Suprapubic skin (tissue), 4 donors: ENCODE measurements at regions not wholly inside any gene's neighbourhood (a gene's known extent, or its start where the extent isn't known, plus 50 kb on each side); places are given as distances from the start of the nearest gene placed in this dataset.
"Not testable (repeated sequence)": the region's sequence is repeated elsewhere in the genome, so short reads cannot be mapped to it uniquely, and the experiment has no call there.

Source experiments
- DNase-seq, 2 donors: peaks; one replicate each; pipeline ENCODE4 v3.0.0-alpha.2; 2019; ENCODE audit warnings: low spot score in 2 of 2
- H3K27ac ChIP-seq: fragments of 200-600 bp; sonication (generic); one replicate; pipeline ENCODE4 v1.5.1; 2019
- H3K27me3 ChIP-seq: fragments of 200-600 bp; sonication (generic); one replicate; pipeline ENCODE4 v1.5.1; 2019
- H3K36me3 ChIP-seq: fragments of 200-600 bp; sonication (generic); one replicate; pipeline ENCODE4 v1.5.1; 2019
- H3K4me1 ChIP-seq: fragments of 200-600 bp; sonication (generic); one replicate; pipeline ENCODE4 v1.5.1; 2019
- H3K4me3 ChIP-seq: fragments of 200-600 bp; sonication (generic); one replicate; pipeline ENCODE4 v1.5.1; 2019; ENCODE audit warnings: mild to moderate bottlenecking
- H3K9me3 ChIP-seq: fragments of 200-600 bp; sonication (generic); one replicate; pipeline ENCODE4 v1.5.1; 2019
- CTCF ChIP-seq, 2 donors: fragments of 200-600 bp in 1 of 2; fragments of 450-650 bp in 1 of 2; sonication (generic) in 1 of 2; IDR thresholded peaks; one replicate each; pipeline ENCODE4 v1.5.1; 2016 to 2019; ENCODE audit warnings: antibody characterized with exemption in 2 of 2, mild to moderate bottlenecking in 1 of 2, moderate library complexity in 1 of 2
- EP300 ChIP-seq: sonication (generic); formaldehyde crosslinking; IDR thresholded peaks from one replicate; pipeline ENCODE4 v1.6.1; 2017; ENCODE audit warnings: antibody characterized with exemption
- POLR2A ChIP-seq, 2 donors: fragments of 450-650 bp; IDR thresholded peaks; one replicate each; pipeline ENCODE4 v1.6.1; 2017; ENCODE audit warnings: antibody characterized with exemption in 2 of 2, mild to moderate bottlenecking in 2 of 2, moderate library complexity in 2 of 2
- POLR2AphosphoS5 ChIP-seq, 3 donors: sonication (generic); formaldehyde crosslinking; IDR thresholded peaks; one replicate each; pipeline ENCODE4 v1.6.1; 2017; ENCODE audit warnings: antibody characterized with exemption in 3 of 3
- WGBS: methylation state at CpG from one replicate; pipeline ENCODE4 v1.1.5; 2018; 5-methylcytosine and 5-hydroxymethylcytosine counted together

DNA sequence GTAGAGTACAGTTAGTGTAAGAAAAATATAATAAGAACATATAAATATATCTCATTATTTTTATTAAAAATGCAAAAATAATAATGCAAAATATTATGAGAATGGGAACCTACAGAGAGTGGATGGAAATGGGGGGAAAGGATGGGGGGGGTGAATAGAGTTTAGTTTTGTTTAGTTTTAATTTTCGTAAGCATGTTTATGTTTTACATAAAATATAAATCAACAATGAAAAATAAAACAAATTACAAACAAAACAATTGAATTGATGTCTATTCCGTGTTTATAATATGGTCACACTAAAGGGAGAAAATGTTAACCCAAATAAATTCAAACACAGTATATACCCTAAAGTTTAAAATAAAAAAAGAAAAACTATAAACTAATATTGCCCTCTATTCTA lies 1717.4 kb upstream of the SPRY2 start:
- Histone ChIP-seq H3K4me1 (no peaks in the 10 kb centered on the region), H3K27ac (no peak overlapping the region), H3K4me3 (no peak overlapping the region), H3K27me3 (no peaks in the 10 kb centered on the region), H3K9me3 (peaks cover 4% of the 10 kb centered on the region), H3K36me3 (no peaks in the 10 kb centered on the region)
- 89% methylated on average over 2 of the region's 2 CpGs for WGBS
- TF ChIP-seq POLR2A (IDR thresholded peaks at IDR 0.05) (no peak), EP300 (no peak), POLR2AphosphoS5 (IDR thresholded peaks at IDR 0.05) (no peak), CTCF (IDR thresholded peaks at IDR 0.05) (no peak)
- no peak for DNase-seq

DNA sequence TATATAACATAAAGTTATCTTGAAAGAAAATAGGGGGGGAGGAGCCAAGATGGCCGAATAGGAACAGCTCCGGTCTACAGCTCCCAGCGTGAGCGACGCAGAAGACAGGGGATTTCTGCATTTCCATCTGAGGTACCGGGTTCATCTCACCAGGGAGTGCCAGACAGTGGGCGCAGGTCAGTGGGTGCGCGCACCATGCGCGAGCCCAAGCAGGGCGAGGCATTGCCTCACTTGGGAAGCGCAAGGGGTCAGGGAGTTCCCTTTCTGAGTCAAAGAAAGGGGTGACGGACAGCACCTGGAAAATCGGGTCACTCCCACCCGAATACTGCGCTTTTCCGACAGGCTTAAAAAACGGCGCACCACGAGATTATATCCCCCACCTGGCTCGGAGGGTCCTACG lies 1704.4 kb upstream of the SPRY2 start:
- H3K27ac ChIP-seq, H3K27me3 ChIP-seq, H3K9me3 ChIP-seq, DNase-seq, H3K36me3 ChIP-seq, H3K4me1 ChIP-seq, H3K4me3 ChIP-seq: not testable (repeated sequence)
- WGBS = 92% methylated on average over 20 of the region's 23 CpGs

DNA sequence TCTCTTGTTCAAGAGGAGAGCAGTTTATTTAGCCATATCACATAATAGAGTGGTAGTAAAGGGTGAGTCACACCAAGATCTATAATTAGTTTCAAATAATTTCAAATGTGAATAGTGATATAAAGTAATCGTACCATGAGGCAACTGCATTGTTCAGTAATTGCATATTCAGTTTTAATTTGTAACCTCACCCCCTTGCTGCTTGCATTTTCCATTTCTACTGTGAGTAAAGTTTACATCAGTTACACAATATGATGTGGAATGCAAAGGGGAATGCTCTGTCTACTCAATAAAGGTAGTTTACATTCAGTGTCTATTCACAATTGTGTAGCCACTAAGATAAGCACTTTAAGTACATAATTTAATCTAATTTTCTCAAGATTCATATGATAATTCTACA lies 1695.7 kb upstream of the SPRY2 start:
- WGBS = 49% methylated on average over 1 of the region's 1 CpG
- Histone ChIP-seq H3K9me3 (no peaks in the 10 kb centered on the region), H3K27ac (no peak overlapping the region), H3K27me3 (no peaks in the 10 kb centered on the region), H3K4me1 (no peaks in the 10 kb centered on the region), H3K36me3 (no peaks in the 10 kb centered on the region), H3K4me3 (no peak overlapping the region)
- DNase-seq = no peak
- TF ChIP-seq POLR2AphosphoS5 (IDR thresholded peaks at IDR 0.05) = no peak
- no peak for TF ChIP-seq CTCF (IDR thresholded peaks at IDR 0.05)
- TF ChIP-seq POLR2A (IDR thresholded peaks at IDR 0.05) = no peak
- TF ChIP-seq EP300 = no peak

- no peaks in the 10 kb centered on the region for H3K36me3 ChIP-seq
- no peaks in the 10 kb centered on the region for H3K9me3 ChIP-seq
- TF ChIP-seq CTCF (IDR thresholded peaks at IDR 0.05) (no peak), EP300 (no peak), POLR2AphosphoS5 (IDR thresholded peaks at IDR 0.05) (no peak), POLR2A (IDR thresholded peaks at IDR 0.05) (no peak)
- DNase-seq = no peak
- whole genome bisulfite sequencing = 41% methylated on average over 1 of the region's 1 CpG
- H3K4me1 ChIP-seq = no peaks in the 10 kb centered on the region
- no peak overlapping the region for H3K4me3 ChIP-seq
- no peaks in the 10 kb centered on the region for H3K27me3 ChIP-seq
- H3K27ac ChIP-seq = no peak overlapping the region
Measured at GRCh38 chr13:82011355-82011754, 1670.4 kb upstream of the SPRY2 start.

GRCh38 chr13:82010780-82011179 lies 1669.9 kb upstream of the SPRY2 start:
- H3K27ac ChIP-seq = no peak overlapping the region
- H3K4me1 ChIP-seq = no peaks in the 10 kb centered on the region
- H3K4me3 ChIP-seq = no peak overlapping the region
- no peaks in the 10 kb centered on the region for H3K27me3 ChIP-seq
- no peak for TF ChIP-seq POLR2AphosphoS5 (IDR thresholded peaks at IDR 0.05)
- TF ChIP-seq EP300 = no peak
- TF ChIP-seq POLR2A (IDR thresholded peaks at IDR 0.05) = no peak
- no peaks in the 10 kb centered on the region for H3K9me3 ChIP-seq
- no peaks in the 10 kb centered on the region for H3K36me3 ChIP-seq
- DNase-seq = no peak
- WGBS = 93% methylated on average over 2 of the region's 2 CpGs

GRCh38 chr13:82002710-82003109 lies 1661.8 kb upstream of the SPRY2 start:
- H3K36me3 ChIP-seq = no peaks in the 10 kb centered on the region
- TF ChIP-seq POLR2A (IDR thresholded peaks at IDR 0.05) = no peak
- no peaks in the 10 kb centered on the region for H3K27me3 ChIP-seq
- no peaks in the 10 kb centered on the region for H3K9me3 ChIP-seq
- 89% methylated on average over 3 of the region's 3 CpGs for WGBS
- no peaks in the 10 kb centered on the region for H3K4me1 ChIP-seq
- H3K4me3 ChIP-seq = no peak overlapping the region
- H3K27ac ChIP-seq = no peak overlapping the region
- DNase-seq = no peak

DNA sequence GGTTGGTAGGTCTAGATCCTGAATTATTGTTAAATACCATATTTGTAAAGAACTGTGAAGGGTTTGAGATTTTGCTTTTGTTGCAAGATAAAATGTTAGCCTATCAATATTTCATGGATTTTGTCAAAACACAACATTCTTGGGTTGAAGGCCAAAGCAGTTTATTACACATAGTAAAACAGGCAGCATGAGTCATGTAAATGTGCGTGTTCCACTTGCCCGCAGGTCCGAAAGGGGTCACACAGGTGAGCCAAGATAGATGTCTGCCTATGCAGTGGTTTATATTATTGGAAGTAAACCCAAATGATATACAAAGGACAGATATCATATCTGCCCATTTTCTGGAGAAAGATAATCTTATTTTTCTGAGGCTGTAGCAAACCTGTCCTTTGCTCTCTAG lies 1654.4 kb upstream of the SPRY2 start:
- TF ChIP-seq POLR2AphosphoS5 (IDR thresholded peaks at IDR 0.05) = no peak
- no peak for TF ChIP-seq EP300
- no peak for TF ChIP-seq POLR2A (IDR thresholded peaks at IDR 0.05)
- TF ChIP-seq CTCF (IDR thresholded peaks at IDR 0.05) = no peak
- H3K4me1 ChIP-seq = no peaks in the 10 kb centered on the region
- H3K27me3 ChIP-seq = no peaks in the 10 kb centered on the region
- no peaks in the 10 kb centered on the region for H3K36me3 ChIP-seq
- no peak overlapping the region for H3K27ac ChIP-seq
- DNase-seq = no peak
- no peaks in the 10 kb centered on the region for H3K9me3 ChIP-seq
- no peak overlapping the region for H3K4me3 ChIP-seq
- WGBS = 84% methylated on average over 3 of the region's 3 CpGs
